ENCODE measurements at regions not wholly inside any gene's neighbourhood (a gene's known extent, or its start where the extent isn't known, plus 50 kb on each side); places are given as distances from the start of the nearest gene placed in this dataset.

- TF ChIP-seq CTCF (IDR thresholded peaks at IDR 0.05) = no peak
- no peak for TF ChIP-seq POLR2A (IDR thresholded peaks at IDR 0.05)
These were observed 796.3 kb downstream of the DIAPH3 start for GRCh38 chr13:59367467-59367866.
